WI38 (cell line): ENCODE measurements at regions not wholly inside any gene's neighbourhood (a gene's known extent, or its start where the extent isn't known, plus 50 kb on each side); places are given as distances from the start of the nearest gene placed in this dataset.

Experiments
- H3K4me3 ChIP-seq: 2 replicates; pipeline ENCODE4 v1.5.1; 2011; ENCODE audit warnings: low read depth, mild to moderate bottlenecking, control low read depth, low read length
- TF ChIP-seq, protein P1 (sequence below): IDR thresholded peaks from 2 replicates; pipeline ENCODE4 v1.5.1; 2012; ENCODE audit warnings: low read depth, mild to moderate bottlenecking, control low read depth, low read length

GRCh38 chr13:72127031-72127430, 260.0 kb upstream of the DACH1 start:
- TF ChIP-seq, protein P1, sequence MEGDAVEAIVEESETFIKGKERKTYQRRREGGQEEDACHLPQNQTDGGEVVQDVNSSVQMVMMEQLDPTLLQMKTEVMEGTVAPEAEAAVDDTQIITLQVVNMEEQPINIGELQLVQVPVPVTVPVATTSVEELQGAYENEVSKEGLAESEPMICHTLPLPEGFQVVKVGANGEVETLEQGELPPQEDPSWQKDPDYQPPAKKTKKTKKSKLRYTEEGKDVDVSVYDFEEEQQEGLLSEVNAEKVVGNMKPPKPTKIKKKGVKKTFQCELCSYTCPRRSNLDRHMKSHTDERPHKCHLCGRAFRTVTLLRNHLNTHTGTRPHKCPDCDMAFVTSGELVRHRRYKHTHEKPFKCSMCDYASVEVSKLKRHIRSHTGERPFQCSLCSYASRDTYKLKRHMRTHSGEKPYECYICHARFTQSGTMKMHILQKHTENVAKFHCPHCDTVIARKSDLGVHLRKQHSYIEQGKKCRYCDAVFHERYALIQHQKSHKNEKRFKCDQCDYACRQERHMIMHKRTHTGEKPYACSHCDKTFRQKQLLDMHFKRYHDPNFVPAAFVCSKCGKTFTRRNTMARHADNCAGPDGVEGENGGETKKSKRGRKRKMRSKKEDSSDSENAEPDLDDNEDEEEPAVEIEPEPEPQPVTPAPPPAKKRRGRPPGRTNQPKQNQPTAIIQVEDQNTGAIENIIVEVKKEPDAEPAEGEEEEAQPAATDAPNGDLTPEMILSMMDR, result no peak
- H3K4me3 ChIP-seq, result no peak overlapping the region

- H3K4me3 ChIP-seq, result no peak overlapping the region
- TF ChIP-seq, protein P1, result no peak
These were observed 259.4 kb upstream of the DACH1 start for GRCh38 chr13:72126424-72126823.

- H3K4me3 ChIP-seq, result no peak overlapping the region
- TF ChIP-seq, protein P1, result no peak
These were observed 258.6 kb upstream of the DACH1 start for GRCh38 chr13:72125561-72125960.

- no peak overlapping the region for H3K4me3 ChIP-seq
- TF ChIP-seq, protein P1, result no peak
These were observed 255.8 kb upstream of the DACH1 start for GRCh38 chr13:72122661-72123255.

- TF ChIP-seq, protein P1, result no peak
- H3K4me3 ChIP-seq, result no peak overlapping the region
These were observed 254.5 kb upstream of the DACH1 start for GRCh38 chr13:72121466-72121865.

- no peak overlapping the region for H3K4me3 ChIP-seq
- TF ChIP-seq, protein P1, result no peak
These were observed 253.6 kb upstream of the DACH1 start for GRCh38 chr13:72120632-72121031.

DNA sequence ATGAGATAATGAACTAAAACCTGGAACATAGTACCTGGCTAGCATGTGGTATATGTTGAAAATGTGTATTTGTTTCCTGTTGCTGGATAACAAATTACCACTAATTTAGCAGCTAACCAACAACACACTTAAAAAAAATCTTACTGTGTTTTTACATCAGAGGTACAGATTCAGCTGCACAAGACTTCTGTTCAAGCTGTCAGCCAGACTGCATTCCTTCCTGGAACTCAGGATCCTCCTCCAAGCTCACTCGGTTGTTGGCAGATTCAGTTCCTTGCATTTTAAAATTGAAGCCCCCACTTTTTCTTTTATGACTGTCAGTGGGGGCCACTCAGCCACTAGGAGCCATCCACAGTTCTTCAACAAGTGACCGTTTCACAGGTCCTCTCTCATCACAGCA, 246.9 kb upstream of the DACH1 start:
- H3K4me3 ChIP-seq, result no peak overlapping the region
- TF ChIP-seq, protein P1, result no peak
